K562 (cell line): ENCODE measurements at regions not wholly inside any gene's neighbourhood (a gene's known extent, or its start where the extent isn't known, plus 50 kb on each side); places are given as distances from the start of the nearest gene placed in this dataset.

Experiments
- ATAC-seq: fragments of 200-7000 bp; cut with Tn5 transposase; 3 replicates; pipeline ENCODE4 v1.9.1; 2020; ENCODE audit warnings: moderate library complexity
- BruUV-seq: library from RNA; stranded (reverse); fragments of 400-500 nt; replicated peaks from 2 replicates; lab custom pipeline; 2021; lab: Mats Ljungman, UMichigan
- CTCF ChIA-PET: fragments of 300-600 bp; formaldehyde crosslinking; extraction: SDS; loops from one replicate; lab custom pipeline; 2021; ENCODE audit warnings: low intra/inter-chr PET ratio; lab: Yijun Ruan, JAX
- POLR2A ChIA-PET: fragments of 300-600, 350-650 bp; sonication (Branson Sonifier 250); formaldehyde crosslinking; extraction: SDS; loops from one replicate; lab custom pipeline; 2021; ENCODE audit warnings: antibody characterized with exemption, inconsistent platforms; lab: Yijun Ruan, JAX
- DNase-seq, 4 experiments: peaks; one replicate each; pipeline versions ENCODE4 v3.0.0 to v3.0.0-alpha.2; 2011 to 2018; ENCODE audit warnings: low spot score in 3 of 4, mixed read lengths in 3 of 4; ENCODE audit errors: extremely low read depth in 1 of 4
- FAIRE-seq: peaks from 2 replicates; lab custom pipeline; 2011; peaks lifted over from hg19 to GRCh38; lab: Jason Lieb, UNC
- H2AFZ ChIP-seq: 2 replicates; pipeline ENCODE4 v1.6.0; 2011; ENCODE audit warnings: low read depth, low read length, control low read depth, inconsistent platforms
- H3K27ac ChIP-seq: fragments of 200-600 bp; 3 replicates; pipeline ENCODE4 v1.8.0; 2011; ENCODE audit warnings: low read depth, mild to moderate bottlenecking, control low read depth, inconsistent platforms, low read length, moderate library complexity, mixed read lengths; ENCODE audit errors: extremely low read depth
- H3K27me3 ChIP-seq, 2 experiments: fragments of 300-600 bp in 1 of 2; 2 replicates in 1 of 2; 3 replicates in 1 of 2; pipeline versions ENCODE4 v1.6.0 to v1.8.0; 2011; ENCODE audit warnings: inconsistent platforms in 2 of 2, low read length in 2 of 2, mild to moderate bottlenecking in 1 of 2, mixed read lengths in 1 of 2, moderate library complexity in 1 of 2; ENCODE audit not compliant: control insufficient read depth in 2 of 2, insufficient read depth in 2 of 2
- H3K36me3 ChIP-seq: fragments of 300-600 bp; 3 replicates; pipeline ENCODE4 v1.8.0; 2011; ENCODE audit warnings: mild to moderate bottlenecking, low read length, inconsistent platforms; ENCODE audit not compliant: control insufficient read depth, insufficient read depth
- H3K4me1 ChIP-seq, 2 experiments: fragments of 200-600 bp in 1 of 2; replicated peaks in 1 of 2; 2 replicates in 1 of 2; 3 replicates in 1 of 2; pipeline versions ENCODE4 v1.5.1 to v1.8.0; 2011; ENCODE audit warnings: inconsistent platforms in 2 of 2, low read length in 2 of 2, mild to moderate bottlenecking in 1 of 2, mixed read lengths in 1 of 2, moderate library complexity in 1 of 2; ENCODE audit not compliant: control insufficient read depth in 2 of 2, insufficient read depth in 2 of 2
- H3K4me2 ChIP-seq: 2 replicates; pipeline ENCODE4 v1.6.1; 2011; ENCODE audit warnings: low read length, control low read depth, inconsistent platforms, mixed read lengths; ENCODE audit not compliant: insufficient read depth
- H3K4me3 ChIP-seq: fragments of 200-600 bp; sonication (generic), shearing (Covaris generic); 2 replicates; pipeline ENCODE4 v1.5.1; 2016; ENCODE audit warnings: control low read depth, inconsistent platforms
- H3K79me2 ChIP-seq: fragments of 200-600 bp; 3 replicates; pipeline ENCODE4 v1.8.0; 2011; ENCODE audit warnings: low read length, inconsistent platforms; ENCODE audit not compliant: control insufficient read depth, insufficient read depth
- H3K9ac ChIP-seq, 2 experiments: 2 replicates each; pipeline versions ENCODE4 v1.6.0 to v1.6.1; 2011; ENCODE audit warnings: low read depth in 2 of 2, low read length in 2 of 2, control low read depth in 1 of 2, inconsistent platforms in 1 of 2, mild to moderate bottlenecking in 1 of 2, mixed read lengths in 1 of 2; ENCODE audit not compliant: insufficient read depth in 1 of 2
- H3K9me1 ChIP-seq: one replicate; pipeline ENCODE4 v1.6.0; 2011; ENCODE audit warnings: inconsistent platforms, mild to moderate bottlenecking, low read length, moderate library complexity; ENCODE audit not compliant: control insufficient read depth, insufficient read depth
- H3K9me3 ChIP-seq: replicated peaks from 2 replicates; pipeline ENCODE4 v1.5.1; 2011; ENCODE audit warnings: low read depth, low read length, inconsistent platforms; ENCODE audit not compliant: control insufficient read depth, insufficient read depth
- H4K20me1 ChIP-seq: replicated peaks from 2 replicates; pipeline ENCODE4 v1.6.1; 2011; ENCODE audit warnings: low read length, inconsistent platforms, mixed read lengths; ENCODE audit not compliant: control insufficient read depth, insufficient read depth
- BRF1 ChIP-seq: IDR thresholded peaks from 3 replicates; pipeline ENCODE4 v1.6.1; 2011; ENCODE audit warnings: borderline replicate concordance, mild to moderate bottlenecking; ENCODE audit not compliant: insufficient read length; ENCODE audit errors: extremely low read depth
- CBFA2T3 ChIP-seq: fragments of 450-650 bp; IDR thresholded peaks from 2 replicates; pipeline ENCODE4 v1.6.1; 2017
- CBX1 ChIP-seq: sonication (generic); IDR thresholded peaks from 2 replicates; pipeline ENCODE4 v1.6.1; 2016; ENCODE audit warnings: antibody characterized with exemption, low read depth, mild to moderate bottlenecking
- GTF2E2 ChIP-seq: fragments of 200-800 bp; sonication (Bioruptor generic); IDR thresholded peaks from 2 replicates; pipeline ENCODE4 v1.6.1; 2016; ENCODE audit warnings: missing genetic modification characterization, missing compliant biosample characterization
- HDAC1 ChIP-seq, 2 experiments: fragments of 450-650 bp; IDR thresholded peaks; 2 replicates each; pipeline ENCODE4 v1.6.1; 2016 to 2017; ENCODE audit warnings: inconsistent platforms in 1 of 2, mild to moderate bottlenecking in 1 of 2, moderate library complexity in 1 of 2
- MTA3 ChIP-seq: fragments of 450-650 bp; formaldehyde crosslinking; IDR thresholded peaks from 2 replicates; pipeline ENCODE4 v1.6.1; 2017; ENCODE audit warnings: mild to moderate bottlenecking, borderline replicate concordance
- NFIX ChIP-seq: fragments of 250-450 bp; sonication (Bioruptor Pico); IDR thresholded peaks from 2 replicates; pipeline ENCODE4 v1.4.0; 2020; ENCODE audit warnings: low read depth, mild to moderate bottlenecking, moderate library complexity
- RBM25 ChIP-seq: fragments of 200-400 bp; formaldehyde crosslinking; IDR thresholded peaks from 2 replicates; pipeline ENCODE4 v1.6.1; 2018; ENCODE audit warnings: low read length, low read depth, moderate library complexity; ENCODE audit not compliant: severe bottlenecking
- SMARCC2 ChIP-seq: fragments of 450-650 bp; IDR thresholded peaks from 2 replicates; pipeline ENCODE4 v1.6.1; 2017; ENCODE audit warnings: antibody characterized with exemption, moderate library complexity, mild to moderate bottlenecking, low read depth
- ZNF707 ChIP-seq: fragments of 250-450 bp; sonication (Bioruptor Pico); conservative IDR thresholded peaks from 2 replicates; pipeline ENCODE4 v1.8.0; 2022; ENCODE audit warnings: inconsistent platforms, mild to moderate bottlenecking, moderate library complexity
- ZNF830 ChIP-seq: fragments of 250-450 bp; sonication (Bioruptor Pico); IDR thresholded peaks from 2 replicates; pipeline ENCODE4 v1.5.0; 2021; ENCODE audit warnings: mild to moderate bottlenecking
- WGBS: fragments of 100-300 bp; shearing (Covaris generic); methylation state at CpG from one replicate; pipeline ENCODE4 v1.1.6; 2016; ENCODE audit warnings: low coverage, mixed read lengths; ENCODE audit not compliant: insufficient coverage; ENCODE audit errors: missing lambda C conversion rate; 5-methylcytosine and 5-hydroxymethylcytosine counted together
- in situ Hi-C: fragments of 300-500 bp; cut with MboI; formaldehyde crosslinking; loops from 4 replicates; pipeline ENCODE4 v1.15.0; 2018; ENCODE audit warnings: inconsistent platforms, mixed read lengths
- intact Hi-C: fragments of 100-400 bp; cut with micrococcal nuclease; formaldehyde crosslinking; loops from 2 replicates; pipeline ENCODE4 v1.14.2; 2022
- TF ChIP-seq, protein P1 (sequence below), 2 experiments: fragments of 450-650 bp; formaldehyde crosslinking in 1 of 2; IDR thresholded peaks; 2 replicates each; pipeline versions ENCODE4 v1.4.0 to v1.6.1; 2014 to 2020; ENCODE audit warnings: mild to moderate bottlenecking in 2 of 2, borderline replicate concordance in 1 of 2, low read depth in 1 of 2
- TF ChIP-seq, protein P2 (sequence below), 2 experiments: fragments of 450-650 bp in 1 of 2; sonication (generic) in 1 of 2; formaldehyde crosslinking in 1 of 2; IDR thresholded peaks in 1 of 2; conservative IDR thresholded peaks in 1 of 2; 2 replicates each; pipeline versions ENCODE4 v1.6.1 to v1.8.1; 2016 to 2023; ENCODE audit warnings: mild to moderate bottlenecking in 2 of 2, moderate library complexity in 2 of 2, inconsistent platforms in 1 of 2, missing genetic modification reagents in 1 of 2

- POLR2A ChIA-PET, result interaction anchor here (0.5 to 1.4 kb wide), 3 partner anchors 8 to 289 kb away, joined by 3 to 4 read pairs (median 3); no protein-coding TSS in a partner anchor
- 0% methylated on average over 3 of the region's 3 CpGs for WGBS
- ATAC-seq (no peak), FAIRE-seq (no peak), DNase-seq (no peak)
- no peaks in the 10 kb centered on the region for H3K36me3 ChIP-seq
- TF ChIP-seq ZNF830 (CRISPR knock-in tag) (no peak), RBM25 (no peak), NFIX (CRISPR knock-in tag) (no peak), CBX1 (no peak), HDAC1 (IDR thresholded peaks at IDR 0.05) (no peak), ZNF707 (CRISPR knock-in tag) (no peak), BRF1 (no peak), GTF2E2 (tag) (no peak), MTA3 (no peak), CBFA2T3 (no peak), SMARCC2 (no peak)
- TF ChIP-seq, protein P1, sequence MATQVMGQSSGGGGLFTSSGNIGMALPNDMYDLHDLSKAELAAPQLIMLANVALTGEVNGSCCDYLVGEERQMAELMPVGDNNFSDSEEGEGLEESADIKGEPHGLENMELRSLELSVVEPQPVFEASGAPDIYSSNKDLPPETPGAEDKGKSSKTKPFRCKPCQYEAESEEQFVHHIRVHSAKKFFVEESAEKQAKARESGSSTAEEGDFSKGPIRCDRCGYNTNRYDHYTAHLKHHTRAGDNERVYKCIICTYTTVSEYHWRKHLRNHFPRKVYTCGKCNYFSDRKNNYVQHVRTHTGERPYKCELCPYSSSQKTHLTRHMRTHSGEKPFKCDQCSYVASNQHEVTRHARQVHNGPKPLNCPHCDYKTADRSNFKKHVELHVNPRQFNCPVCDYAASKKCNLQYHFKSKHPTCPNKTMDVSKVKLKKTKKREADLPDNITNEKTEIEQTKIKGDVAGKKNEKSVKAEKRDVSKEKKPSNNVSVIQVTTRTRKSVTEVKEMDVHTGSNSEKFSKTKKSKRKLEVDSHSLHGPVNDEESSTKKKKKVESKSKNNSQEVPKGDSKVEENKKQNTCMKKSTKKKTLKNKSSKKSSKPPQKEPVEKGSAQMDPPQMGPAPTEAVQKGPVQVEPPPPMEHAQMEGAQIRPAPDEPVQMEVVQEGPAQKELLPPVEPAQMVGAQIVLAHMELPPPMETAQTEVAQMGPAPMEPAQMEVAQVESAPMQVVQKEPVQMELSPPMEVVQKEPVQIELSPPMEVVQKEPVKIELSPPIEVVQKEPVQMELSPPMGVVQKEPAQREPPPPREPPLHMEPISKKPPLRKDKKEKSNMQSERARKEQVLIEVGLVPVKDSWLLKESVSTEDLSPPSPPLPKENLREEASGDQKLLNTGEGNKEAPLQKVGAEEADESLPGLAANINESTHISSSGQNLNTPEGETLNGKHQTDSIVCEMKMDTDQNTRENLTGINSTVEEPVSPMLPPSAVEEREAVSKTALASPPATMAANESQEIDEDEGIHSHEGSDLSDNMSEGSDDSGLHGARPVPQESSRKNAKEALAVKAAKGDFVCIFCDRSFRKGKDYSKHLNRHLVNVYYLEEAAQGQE (IDR thresholded peaks at IDR 0.05; ENCODE audit: borderline replicate concordance), result no peak
- TF ChIP-seq, protein P1 (CRISPR knock-in tag; IDR thresholded peaks at IDR 0.05; ENCODE audit: low read depth), result no peak
- TF ChIP-seq, protein P2, sequence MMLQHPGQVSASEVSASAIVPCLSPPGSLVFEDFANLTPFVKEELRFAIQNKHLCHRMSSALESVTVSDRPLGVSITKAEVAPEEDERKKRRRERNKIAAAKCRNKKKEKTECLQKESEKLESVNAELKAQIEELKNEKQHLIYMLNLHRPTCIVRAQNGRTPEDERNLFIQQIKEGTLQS (IDR thresholded peaks at IDR 0.05), result no peak
- TF ChIP-seq, protein P2 (CRISPR knock-in tag; conservative IDR thresholded peaks at IDR 0.05), result no peak
- H3K27ac ChIP-seq, result no peak overlapping the region
- H3K27me3 ChIP-seq, result peaks cover 0 to 5% of the 10 kb centered on the region in 2 experiments; a peak in 2 of 5 replicates
- no peak overlapping the region for H3K9ac ChIP-seq
- CTCF ChIA-PET, result no interaction called here
- no peaks in the 10 kb centered on the region for H3K4me1 ChIP-seq
- intact Hi-C loops, result no loop called here
- no peaks in the 10 kb centered on the region for H4K20me1 ChIP-seq
- no peaks in the 10 kb centered on the region for H3K9me3 ChIP-seq
- in situ Hi-C loops, result no loop called here
- BruUV-seq, result no TSS peak
- no peaks in the 10 kb centered on the region for H3K9me1 ChIP-seq
- H3K4me2 ChIP-seq, result no peak overlapping the region
- no peak overlapping the region for H2AFZ ChIP-seq
- H3K79me2 ChIP-seq, result no peaks in the 10 kb centered on the region
- no peak overlapping the region for H3K4me3 ChIP-seq
These were observed 188.8 kb downstream of the MATN1 start for GRCh38 chr1:30534551-30534940.
